H9 (cell line): ENCODE measurements at regions not wholly inside any gene's neighbourhood (a gene's known extent, or its start where the extent isn't known, plus 50 kb on each side); places are given as distances from the start of the nearest gene placed in this dataset.

Experiments used
- DNase-seq: peaks from one replicate; pipeline ENCODE4 v3.0.0-alpha.2; 2017
- H2AFZ ChIP-seq: one replicate; pipeline ENCODE4 v1.6.1; 2013; ENCODE audit warnings: mild to moderate bottlenecking, low read length, control low read depth, moderate library complexity
- H2AK5ac ChIP-seq: 2 replicates; pipeline ENCODE4 v1.6.1; 2013; ENCODE audit warnings: low read length, control low read depth, mixed read lengths; ENCODE audit not compliant: insufficient read length
- H2BK120ac ChIP-seq: one replicate; pipeline ENCODE4 v1.6.1; 2013; ENCODE audit warnings: low read depth, mild to moderate bottlenecking, low read length, control low read depth, inconsistent platforms; ENCODE audit not compliant: poor library complexity, severe bottlenecking
- H2BK12ac ChIP-seq: 2 replicates; pipeline ENCODE4 v1.6.1; 2013; ENCODE audit warnings: low read length, control low read depth, mixed read lengths, low read depth; ENCODE audit not compliant: insufficient read length
- H2BK15ac ChIP-seq: 2 replicates; pipeline ENCODE4 v1.6.1; 2013; ENCODE audit warnings: low read depth, low read length, control low read depth
- H2BK20ac ChIP-seq: one replicate; pipeline ENCODE4 v1.6.1; 2013; ENCODE audit warnings: low read depth, mild to moderate bottlenecking, low read length, control low read depth, inconsistent platforms; ENCODE audit not compliant: poor library complexity, severe bottlenecking
- H2BK5ac ChIP-seq: 2 replicates; pipeline ENCODE4 v1.6.1; 2013; ENCODE audit warnings: low read length, control low read depth, mixed read lengths; ENCODE audit not compliant: insufficient read length
- H3K14ac ChIP-seq: 2 replicates; pipeline ENCODE4 v1.6.1; 2013; ENCODE audit warnings: low read length, control low read depth; ENCODE audit not compliant: insufficient read depth
- H3K18ac ChIP-seq: 2 replicates; pipeline ENCODE4 v1.6.1; 2013; ENCODE audit warnings: low read depth, mild to moderate bottlenecking, mixed read lengths, low read length, control low read depth; ENCODE audit not compliant: insufficient read length
- H3K23ac ChIP-seq: 2 replicates; pipeline ENCODE4 v1.6.1; 2013; ENCODE audit warnings: low read length, control low read depth, mixed read lengths, low read depth; ENCODE audit not compliant: insufficient read length
- H3K23me2 ChIP-seq: 2 replicates; pipeline ENCODE4 v1.6.1; 2013; ENCODE audit warnings: low read depth, mild to moderate bottlenecking, mixed read lengths, low read length, control low read depth; ENCODE audit not compliant: insufficient read length, poor library complexity, severe bottlenecking
- H3K27ac ChIP-seq: 2 replicates; pipeline ENCODE4 v1.5.1; 2013; ENCODE audit warnings: low read length, control low read depth, mixed read lengths, low read depth; ENCODE audit not compliant: insufficient read length
- H3K27me3 ChIP-seq: 2 replicates; pipeline ENCODE4 v1.6.1; 2013; ENCODE audit warnings: low read length, control low read depth, inconsistent platforms; ENCODE audit not compliant: insufficient read depth
- H3K4ac ChIP-seq: 2 replicates; pipeline ENCODE4 v1.6.1; 2013; ENCODE audit warnings: low read depth, mild to moderate bottlenecking, control low read depth, inconsistent platforms, low read length, moderate library complexity
- H3K4me1 ChIP-seq: 2 replicates; pipeline ENCODE4 v1.6.1; 2013; ENCODE audit warnings: low read length, control low read depth, inconsistent platforms; ENCODE audit not compliant: insufficient read depth
- H3K4me2 ChIP-seq: 2 replicates; pipeline ENCODE4 v1.6.1; 2013; ENCODE audit warnings: low read length, control low read depth, mixed read lengths; ENCODE audit not compliant: insufficient read length, insufficient read depth
- H3K56ac ChIP-seq: 2 replicates; pipeline ENCODE4 v1.6.1; 2013; ENCODE audit warnings: low read depth, mild to moderate bottlenecking, mixed read lengths, low read length, control low read depth; ENCODE audit not compliant: insufficient read length
- H3K79me1 ChIP-seq: 2 replicates; pipeline ENCODE4 v1.6.1; 2013; ENCODE audit warnings: low read depth, mild to moderate bottlenecking, moderate library complexity, low read length, control low read depth, inconsistent platforms; ENCODE audit not compliant: insufficient read depth, poor library complexity, severe bottlenecking
- H3K79me2 ChIP-seq: 2 replicates; pipeline ENCODE4 v1.6.1; 2013; ENCODE audit warnings: low read length, control low read depth, inconsistent platforms; ENCODE audit not compliant: insufficient read depth
- H3K9ac ChIP-seq: 2 replicates; pipeline ENCODE4 v1.6.1; 2013; ENCODE audit warnings: low read length, control low read depth, mixed read lengths; ENCODE audit not compliant: insufficient read length; ENCODE audit errors: extremely low read depth
- H3K9me3 ChIP-seq: one replicate; pipeline ENCODE4 v1.6.1; 2013; ENCODE audit warnings: low read depth, low read length, inconsistent platforms; ENCODE audit not compliant: control insufficient read depth
- H3T11ph ChIP-seq: one replicate; pipeline ENCODE4 v1.6.1; 2013; ENCODE audit warnings: mild to moderate bottlenecking, low read length, control low read depth, inconsistent platforms
- H4K20me1 ChIP-seq: one replicate; pipeline ENCODE4 v1.6.1; 2013; ENCODE audit not compliant: control insufficient read depth, insufficient read length, insufficient read depth
- H4K5ac ChIP-seq: 2 replicates; pipeline ENCODE4 v1.6.1; 2013; ENCODE audit warnings: low read depth, mild to moderate bottlenecking, mixed read lengths, low read length, control low read depth; ENCODE audit not compliant: insufficient read length
- H4K8ac ChIP-seq: replicated peaks from 2 replicates; pipeline ENCODE4 v1.6.1; 2013; ENCODE audit warnings: low read length, control low read depth, mixed read lengths, low read depth; ENCODE audit not compliant: insufficient read length
- H4K91ac ChIP-seq: 2 replicates; pipeline ENCODE4 v1.6.1; 2013; ENCODE audit warnings: low read depth, mild to moderate bottlenecking, moderate library complexity, mixed read lengths, low read length, control low read depth; ENCODE audit not compliant: insufficient read length
- H3K27ac Mint-ChIP-seq, 3 experiments: 2 replicates in 2 of 3; 3 replicates in 1 of 3; pipeline ENCODE4 v1.8.0; 2020 to 2021; ENCODE audit warnings: mixed read lengths in 3 of 3, mild to moderate bottlenecking in 1 of 3, moderate library complexity in 1 of 3
- H3K27me3 Mint-ChIP-seq: 2 replicates; pipeline ENCODE4 v1.8.0; 2021; ENCODE audit warnings: low read depth, mild to moderate bottlenecking, moderate library complexity, mixed read lengths
- H3K36me3 Mint-ChIP-seq, 3 experiments: 2 replicates in 2 of 3; 3 replicates in 1 of 3; pipeline ENCODE4 v1.8.0; 2020 to 2021; ENCODE audit warnings: low read depth in 3 of 3, mixed read lengths in 3 of 3; ENCODE audit not compliant: insufficient read depth in 1 of 3
- H3K4me1 Mint-ChIP-seq, 2 experiments: 2 replicates each; pipeline ENCODE4 v1.8.0; 2020; ENCODE audit warnings: mixed read lengths in 2 of 2
- H3K4me3 Mint-ChIP-seq, 2 experiments: 2 replicates in 1 of 2; 3 replicates in 1 of 2; pipeline ENCODE4 v1.8.0; 2020 to 2021; ENCODE audit warnings: mild to moderate bottlenecking in 2 of 2, mixed read lengths in 2 of 2, moderate library complexity in 1 of 2
- H3K9me3 Mint-ChIP-seq, 2 experiments: 2 replicates in 1 of 2; 3 replicates in 1 of 2; pipeline ENCODE4 v1.8.0; 2020; ENCODE audit warnings: mild to moderate bottlenecking in 2 of 2, mixed read lengths in 2 of 2, moderate library complexity in 1 of 2
- WGBS: extraction: QIAGEN DNeasy Blood & Tissue Kit; methylation state at CpG from one replicate; pipeline ENCODE4 v1.1.7; 2013; ENCODE audit warnings: missing lambda C conversion rate, low lambda C conversion rate, mixed read lengths; ENCODE audit not compliant: insufficient read length; ENCODE audit errors: extremely low coverage; 5-methylcytosine and 5-hydroxymethylcytosine counted together
- TF ChIP-seq, protein P1 (sequence below): fragments of 200-600 bp; sonication (generic); conservative IDR thresholded peaks from 3 replicates; pipeline ENCODE4 v1.8.0; 2021; ENCODE audit warnings: antibody characterized with exemption, mild to moderate bottlenecking

DNA sequence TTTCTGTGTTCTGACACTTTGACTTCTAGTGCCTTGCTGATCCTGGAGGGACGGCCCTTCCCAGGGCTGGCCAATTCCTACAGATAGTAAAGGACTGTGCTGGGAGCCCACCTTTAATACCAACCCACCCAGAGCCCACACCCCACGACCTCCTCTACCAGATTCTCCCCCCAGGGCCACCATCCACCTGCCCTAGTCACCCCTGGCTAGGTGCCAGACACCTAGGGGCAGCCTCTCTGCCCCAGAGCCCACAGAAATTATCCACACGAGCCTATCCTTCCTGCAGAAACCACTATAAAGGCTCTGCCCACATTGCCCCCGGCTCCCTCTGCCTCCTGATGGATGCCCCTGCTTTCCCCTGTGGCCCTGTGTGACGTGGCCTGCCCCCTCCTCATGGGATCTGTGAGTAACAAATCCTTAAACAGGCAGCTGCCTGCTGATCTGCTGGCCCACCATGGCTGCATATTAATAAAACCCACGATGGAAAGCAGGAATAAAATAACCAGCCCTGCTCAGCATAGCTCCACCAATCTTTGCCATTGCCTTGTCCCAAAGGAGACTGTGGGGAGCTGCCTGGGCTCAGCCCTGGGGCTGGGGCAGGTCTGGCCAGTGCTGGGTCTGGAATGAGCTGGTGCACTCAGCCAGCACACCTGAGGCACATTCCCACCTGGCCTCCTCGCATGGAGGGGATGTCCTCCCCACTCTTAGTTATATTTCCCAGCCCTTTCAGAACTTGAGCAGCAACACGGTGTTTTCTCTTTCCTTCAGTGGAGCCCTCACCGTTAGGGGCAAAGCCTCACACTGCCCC, 488.5 kb downstream of the NPHP4 start:
- H2BK15ac ChIP-seq, result no peak overlapping the region
- no peak overlapping the region for H4K5ac ChIP-seq
- H2AFZ ChIP-seq, result no peak overlapping the region
- no peak for DNase-seq
- H3K4me1 ChIP-seq, result 0 out of 2 replicates have a peak, but pooled peaks cover 2% of the 10 kb centered on the region
- Mint-ChIP-seq H3K27me3 (peaks cover 4% of the 10 kb centered on the region), H3K36me3 (no peaks in the 10 kb centered on the region), H3K27ac (no peak overlapping the region), H3K4me1 (peaks cover 3% of the 10 kb centered on the region in 2 experiments; a peak in 1 of 4 replicates), H3K4me3 (no peak overlapping the region), H3K9me3 (no peaks in the 10 kb centered on the region)
- H4K8ac ChIP-seq, result no peak overlapping the region
- H2BK12ac ChIP-seq, result no peak overlapping the region
- H3K79me1 ChIP-seq, result no peaks in the 10 kb centered on the region
- H3K14ac ChIP-seq, result no peak overlapping the region
- H3K9ac ChIP-seq, result no peak overlapping the region
- H4K20me1 ChIP-seq, result no peaks in the 10 kb centered on the region
- no peaks in the 10 kb centered on the region for H3K23me2 ChIP-seq
- no peak overlapping the region for H2BK5ac ChIP-seq
- TF ChIP-seq, protein P1, sequence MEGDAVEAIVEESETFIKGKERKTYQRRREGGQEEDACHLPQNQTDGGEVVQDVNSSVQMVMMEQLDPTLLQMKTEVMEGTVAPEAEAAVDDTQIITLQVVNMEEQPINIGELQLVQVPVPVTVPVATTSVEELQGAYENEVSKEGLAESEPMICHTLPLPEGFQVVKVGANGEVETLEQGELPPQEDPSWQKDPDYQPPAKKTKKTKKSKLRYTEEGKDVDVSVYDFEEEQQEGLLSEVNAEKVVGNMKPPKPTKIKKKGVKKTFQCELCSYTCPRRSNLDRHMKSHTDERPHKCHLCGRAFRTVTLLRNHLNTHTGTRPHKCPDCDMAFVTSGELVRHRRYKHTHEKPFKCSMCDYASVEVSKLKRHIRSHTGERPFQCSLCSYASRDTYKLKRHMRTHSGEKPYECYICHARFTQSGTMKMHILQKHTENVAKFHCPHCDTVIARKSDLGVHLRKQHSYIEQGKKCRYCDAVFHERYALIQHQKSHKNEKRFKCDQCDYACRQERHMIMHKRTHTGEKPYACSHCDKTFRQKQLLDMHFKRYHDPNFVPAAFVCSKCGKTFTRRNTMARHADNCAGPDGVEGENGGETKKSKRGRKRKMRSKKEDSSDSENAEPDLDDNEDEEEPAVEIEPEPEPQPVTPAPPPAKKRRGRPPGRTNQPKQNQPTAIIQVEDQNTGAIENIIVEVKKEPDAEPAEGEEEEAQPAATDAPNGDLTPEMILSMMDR, result no peak
- no CpG with 5 or more reads among the region's 9 CpGs for WGBS
- H3K18ac ChIP-seq, result no peak overlapping the region
- H2AK5ac ChIP-seq, result no peak overlapping the region
- H3K56ac ChIP-seq, result no peak overlapping the region
- H3K4ac ChIP-seq, result no peak overlapping the region
- no peak overlapping the region for H3K27ac ChIP-seq
- H4K91ac ChIP-seq, result no peak overlapping the region
- H3K23ac ChIP-seq, result no peak overlapping the region
- H2BK20ac ChIP-seq, result no peak overlapping the region
- H3K79me2 ChIP-seq, result no peaks in the 10 kb centered on the region
- no peak overlapping the region for H3T11ph ChIP-seq
- H3K4me2 ChIP-seq, result no peak overlapping the region
- H3K27me3 ChIP-seq, result no peaks in the 10 kb centered on the region
- H2BK120ac ChIP-seq, result no peak overlapping the region
- H3K9me3 ChIP-seq, result no peaks in the 10 kb centered on the region
